HG02642 (cell line): ENCODE measurements at regions not wholly inside any gene's neighbourhood (a gene's known extent, or its start where the extent isn't known, plus 50 kb on each side); places are given as distances from the start of the nearest gene placed in this dataset.
"Not testable (repeated sequence)": the region's sequence is repeated elsewhere in the genome, so short reads cannot be mapped to it uniquely, and the experiment has no call there.

Source experiments
- ATAC-seq: cut with Tn5 transposase; IDR thresholded peaks from one replicate; pipeline ENCODE4 v1.9.1; 2021; ENCODE audit warnings: mild to moderate bottlenecking; ENCODE audit not compliant: unreplicated experiment, poor library complexity

DNA sequence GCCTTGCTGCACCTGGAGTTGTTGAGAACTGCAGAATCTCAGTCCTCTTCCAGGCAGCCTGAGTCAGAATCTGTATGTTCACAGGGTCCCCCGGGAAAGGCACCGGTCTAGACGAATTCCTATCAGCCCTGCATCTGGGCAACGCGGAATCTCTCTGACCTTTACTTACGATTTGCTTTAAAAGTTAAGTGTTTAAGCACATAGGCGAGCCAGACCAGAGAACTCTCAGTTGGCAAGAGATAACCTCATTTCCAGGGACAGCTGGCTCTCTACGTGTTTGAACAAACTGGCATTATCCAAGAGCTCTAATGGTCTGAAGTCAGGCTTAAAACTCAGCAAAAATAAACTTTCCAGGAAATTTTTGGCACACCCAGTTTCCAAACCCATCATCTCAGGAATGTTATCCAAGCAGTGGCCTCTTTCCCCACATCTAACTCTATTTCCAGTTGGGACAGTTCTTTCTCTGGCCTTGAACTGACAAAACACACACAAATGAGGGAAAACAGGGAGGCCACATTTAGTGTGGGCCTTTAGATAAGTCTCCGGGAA, 53.4 kb downstream of the HES1 start:
- no peak for ATAC-seq

- ATAC-seq, result not testable (repeated sequence)
Measured at GRCh38 chr3:194191850-194192249, 55.9 kb downstream of the HES1 start.

DNA sequence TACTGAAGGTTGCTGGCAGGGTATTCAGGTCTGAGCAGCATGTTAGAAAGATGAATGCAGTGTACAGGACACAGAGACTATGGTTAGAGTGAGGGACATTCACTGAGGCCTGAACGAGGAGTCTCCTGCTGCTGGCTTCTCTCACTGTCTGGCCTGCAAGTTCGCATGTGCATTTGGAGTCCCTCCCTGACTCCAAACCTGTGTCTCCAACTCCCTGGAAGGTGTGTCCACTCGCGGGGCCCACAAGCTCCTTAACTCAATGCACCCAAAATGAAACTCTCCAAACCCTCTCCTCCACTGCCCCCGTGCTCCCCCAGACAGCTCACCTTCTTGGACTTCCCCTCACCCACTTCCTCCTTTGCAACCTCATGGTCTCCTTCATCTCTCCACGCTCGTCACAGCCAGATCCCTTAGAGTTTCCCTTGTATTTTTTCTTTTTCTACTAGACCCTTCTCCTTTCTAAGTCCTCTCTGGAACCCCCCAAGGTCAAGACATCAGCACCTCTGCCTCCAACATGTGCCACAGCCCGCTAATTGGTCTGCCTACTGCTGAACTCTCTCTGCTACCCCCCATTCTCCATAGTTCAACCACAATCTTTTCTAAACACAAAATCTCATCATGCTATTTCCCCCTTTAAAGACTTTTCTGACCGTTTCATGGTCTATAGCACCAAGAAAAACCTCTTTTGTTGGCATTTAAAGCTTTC, 58.3 kb downstream of the HES1 start:
- no peak for ATAC-seq

- no peak for ATAC-seq
Measured at GRCh38 chr3:194194757-194195085, 58.8 kb downstream of the HES1 start.

GRCh38 chr3:194195611-194196010, 59.7 kb downstream of the HES1 start:
- no peak for ATAC-seq

DNA sequence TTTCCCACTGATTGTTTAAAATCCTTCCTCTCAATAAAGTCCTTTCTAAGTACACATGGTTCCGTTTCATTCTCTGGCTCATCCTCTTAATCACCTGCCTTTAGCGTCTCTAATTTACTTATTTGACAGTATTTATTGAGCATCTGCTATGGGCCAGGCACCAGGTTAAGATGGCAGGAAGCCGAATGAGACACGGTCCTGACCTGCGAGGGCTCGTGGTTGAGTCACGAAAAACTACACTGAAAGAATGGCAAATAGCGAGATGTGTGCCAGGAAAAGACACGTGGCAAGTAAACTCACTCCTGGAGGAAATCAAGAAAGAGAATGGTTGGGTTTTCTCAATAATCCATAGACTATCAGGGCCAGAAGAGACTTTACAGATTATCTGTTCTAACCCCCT, 60.9 kb downstream of the HES1 start:
- ATAC-seq, result no peak

DNA sequence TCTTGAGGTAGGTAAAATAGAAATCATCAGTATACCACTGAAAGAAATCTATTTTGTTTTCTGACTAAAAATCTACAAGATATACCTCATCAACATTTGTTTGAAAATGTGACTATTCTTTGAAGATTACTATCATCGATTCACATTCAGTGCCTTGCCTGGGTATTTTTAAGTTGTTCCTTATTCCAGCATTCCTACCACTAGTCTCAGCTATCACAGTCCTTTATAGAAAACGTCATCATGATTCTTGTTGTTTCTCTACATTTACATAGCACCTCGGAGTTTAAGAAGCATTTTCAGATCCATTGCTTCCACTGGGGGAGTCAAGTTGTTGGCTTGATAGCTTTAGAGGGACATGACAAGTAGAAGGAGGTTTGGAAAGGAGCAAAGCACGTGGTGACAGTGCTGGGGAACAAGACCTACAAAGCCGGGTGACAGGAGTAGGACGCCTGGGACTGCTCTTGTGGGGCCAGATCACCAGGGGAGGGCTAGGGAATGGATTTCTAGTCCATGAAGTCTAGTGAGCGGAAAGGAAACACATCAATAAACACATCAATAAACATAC, 61.5 kb downstream of the HES1 start:
- ATAC-seq, result no peak

GRCh38 chr3:194197981-194198695, 62.2 kb downstream of the HES1 start:
- no peak for ATAC-seq

- ATAC-seq, result no peak
Measured at GRCh38 chr3:194198938-194199337, 63.0 kb downstream of the HES1 start.

DNA sequence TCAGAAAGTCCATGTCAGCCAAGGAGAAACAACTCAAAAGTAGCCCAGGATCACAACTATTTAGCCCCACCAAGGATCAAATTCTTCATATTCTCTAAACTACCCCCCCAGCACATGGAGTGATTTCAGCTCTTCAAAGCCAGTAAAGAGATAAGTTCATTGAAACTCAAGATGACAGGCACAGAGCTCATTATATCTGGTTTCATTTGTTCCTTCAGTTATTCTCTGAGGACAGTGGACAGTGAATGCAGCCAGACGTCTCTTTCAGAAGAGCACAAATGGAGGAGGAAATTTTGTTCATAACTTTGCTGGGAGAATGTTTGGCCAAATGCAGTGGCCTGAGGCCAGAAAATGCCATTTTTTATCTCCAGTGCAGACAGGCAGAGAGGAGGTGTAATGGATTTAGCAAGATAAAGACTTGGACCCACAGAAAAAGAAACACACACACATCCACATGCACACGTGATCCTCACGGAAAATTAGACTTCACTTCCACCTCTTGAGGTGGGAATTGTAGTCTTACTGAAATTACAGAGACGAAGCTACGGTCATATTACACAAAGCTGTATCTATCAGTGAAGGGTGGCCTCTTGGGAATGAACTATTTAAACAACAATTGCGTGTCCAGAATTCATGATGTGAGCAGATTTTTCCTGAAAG, 64.6 kb downstream of the HES1 start:
- ATAC-seq, result no peak

GRCh38 chr3:194201953-194202666, 66.2 kb downstream of the HES1 start:
- ATAC-seq, result no peak

GRCh38 chr3:194203482-194204041, 67.6 kb downstream of the HES1 start:
- peak; percentile 40 for ATAC-seq

GRCh38 chr3:194204042-194204987, 68.4 kb downstream of the HES1 start:
- peak; percentile 44 for ATAC-seq

- ATAC-seq, result no peak
Measured at GRCh38 chr3:194205675-194206133, 69.8 kb downstream of the HES1 start.

DNA sequence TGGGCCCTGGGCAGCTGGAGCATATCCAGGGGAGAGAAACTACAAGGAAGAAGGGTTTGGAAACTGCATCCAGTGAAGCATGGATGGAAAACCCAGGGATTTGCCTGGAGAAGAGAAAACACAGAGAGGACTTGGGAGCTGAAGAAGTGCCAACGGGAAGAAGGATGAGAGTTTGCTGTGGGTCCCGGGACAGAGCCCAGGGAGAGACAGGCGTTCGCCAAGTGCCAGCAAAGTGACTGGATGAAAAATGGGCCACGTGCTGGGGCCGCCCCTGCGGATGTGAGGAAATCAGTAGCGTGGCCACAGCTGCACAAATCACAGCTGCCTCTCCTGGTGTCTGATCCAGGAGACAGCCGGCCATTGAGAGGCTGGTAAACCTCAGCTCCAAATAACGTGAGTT, 70.4 kb downstream of the HES1 start:
- no peak for ATAC-seq

GRCh38 chr3:194208709-194209108, 72.8 kb downstream of the HES1 start:
- ATAC-seq, result no peak

DNA sequence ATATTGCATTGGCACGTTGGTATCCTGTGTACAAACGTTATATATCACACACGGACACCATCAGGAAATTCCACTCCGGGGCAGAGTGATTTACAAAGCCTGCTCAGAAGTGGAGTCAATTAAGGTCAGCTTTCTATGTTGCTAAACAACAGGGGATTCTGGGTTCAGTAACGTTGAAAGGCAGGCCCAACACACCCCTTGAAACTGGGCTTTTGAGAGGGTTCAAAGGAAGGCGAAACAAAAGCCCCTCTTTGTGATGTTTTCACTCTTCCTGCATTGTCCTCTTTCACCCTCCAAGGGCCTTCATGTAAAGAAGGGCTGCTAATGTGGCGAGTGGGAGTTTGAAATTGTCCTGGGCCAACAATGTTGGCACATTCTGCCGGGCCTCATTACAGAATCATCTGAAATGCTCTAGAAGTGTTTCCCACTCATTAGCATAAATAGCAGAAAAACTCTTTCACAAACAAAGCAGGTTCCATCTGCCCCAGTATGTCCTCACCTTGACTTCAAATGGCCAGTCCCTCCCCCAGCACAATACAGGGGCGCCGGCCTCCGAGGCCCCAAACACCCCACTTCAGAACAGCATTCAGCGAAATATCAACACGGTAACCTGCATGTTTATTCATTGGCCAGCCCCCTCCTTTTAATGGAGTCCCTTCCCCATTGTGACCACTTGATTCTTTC, 76.4 kb downstream of the HES1 start:
- no peak for ATAC-seq

- no peak for ATAC-seq
Measured at GRCh38 chr3:194212845-194213331, 76.9 kb downstream of the HES1 start.
